WTC11 (cell line): ENCODE measurements at regions not wholly inside any gene's neighbourhood (a gene's known extent, or its start where the extent isn't known, plus 50 kb on each side); places are given as distances from the start of the nearest gene placed in this dataset.

Experiments
- ATAC-seq: fragments of 200-7000 bp; cut with Tn5 transposase; 2 replicates; pipeline ENCODE4 v1.10.0; 2021; ENCODE audit warnings: mild to moderate bottlenecking, moderate library complexity
- CTCF ChIA-PET: fragments of 300-600 bp; sonication (Branson Sonifier 250); formaldehyde crosslinking; loops from one replicate; lab custom pipeline; 2021; ENCODE audit warnings: antibody characterized with exemption; lab: Charles Lee
- POLR2A ChIA-PET: fragments of 350-600 bp; sonication (Branson Sonifier 250); formaldehyde crosslinking; loops from one replicate; lab custom pipeline; 2021; ENCODE audit warnings: antibody characterized with exemption; lab: Charles Lee
- DNase-seq: peaks from one replicate; pipeline ENCODE4 v3.0.0; 2021; ENCODE audit warnings: low spot score
- H3K27ac Mint-ChIP-seq: 2 replicates; pipeline ENCODE4 v1.8.0; 2021; ENCODE audit warnings: mixed read lengths
- H3K27me3 Mint-ChIP-seq: 2 replicates; pipeline ENCODE4 v1.8.0; 2021; ENCODE audit warnings: low read depth, mild to moderate bottlenecking, moderate library complexity, mixed read lengths
- H3K36me3 Mint-ChIP-seq: 2 replicates; pipeline ENCODE4 v1.8.0; 2021; ENCODE audit warnings: mixed read lengths
- H3K4me1 Mint-ChIP-seq: 2 replicates; pipeline ENCODE4 v1.8.0; 2022; ENCODE audit warnings: mixed read lengths
- H3K4me3 Mint-ChIP-seq: 2 replicates; pipeline ENCODE4 v1.8.0; 2021; ENCODE audit warnings: mild to moderate bottlenecking, moderate library complexity, mixed read lengths
- H3K9me3 Mint-ChIP-seq: 2 replicates; pipeline ENCODE4 v1.8.0; 2021; ENCODE audit warnings: mixed read lengths
- AR ChIP-seq: fragments of 250-450 bp; sonication (Bioruptor Pico); IDR thresholded peaks from 2 replicates; pipeline ENCODE4 v1.9.0; 2021; ENCODE audit warnings: mild to moderate bottlenecking
- ARID4B ChIP-seq: sonication (generic); formaldehyde crosslinking; IDR thresholded peaks from 2 replicates; pipeline ENCODE4 v1.8.0; 2023; ENCODE audit warnings: missing genetic modification reagents, mild to moderate bottlenecking, borderline replicate concordance
- ATF1 ChIP-seq: sonication (generic); formaldehyde crosslinking; IDR thresholded peaks from 2 replicates; pipeline ENCODE4 v1.8.1; 2023; ENCODE audit warnings: mild to moderate bottlenecking, moderate library complexity, missing genetic modification reagents
- ATF2 ChIP-seq: sonication (generic); formaldehyde crosslinking; IDR thresholded peaks from 2 replicates; pipeline ENCODE4 v1.8.1; 2022; ENCODE audit warnings: low read depth, missing genetic modification reagents, borderline replicate concordance
- ATF3 ChIP-seq: sonication (generic); formaldehyde crosslinking; conservative IDR thresholded peaks from 2 replicates; pipeline ENCODE4 v1.8.1; 2022; ENCODE audit warnings: mild to moderate bottlenecking, missing genetic modification reagents
- CTCF ChIP-seq: fragments of 200-600 bp; IDR thresholded peaks from 2 replicates; pipeline ENCODE4 v1.8.0; 2022; ENCODE audit warnings: antibody characterized with exemption
- EMX1 ChIP-seq: fragments of 250-450 bp; sonication (Bioruptor Pico); IDR thresholded peaks from 2 replicates; pipeline ENCODE4 v1.8.0; 2021; ENCODE audit warnings: mild to moderate bottlenecking
- ESRRA ChIP-seq: sonication (generic); formaldehyde crosslinking; IDR thresholded peaks from 2 replicates; pipeline ENCODE4 v1.8.1; 2022; ENCODE audit warnings: mild to moderate bottlenecking, missing genetic modification reagents, borderline replicate concordance
- FOXJ3 ChIP-seq: sonication (generic); formaldehyde crosslinking; IDR thresholded peaks from 2 replicates; pipeline ENCODE4 v1.9.0; 2021; ENCODE audit warnings: missing genetic modification reagents, mild to moderate bottlenecking, borderline replicate concordance
- IRF2 ChIP-seq: sonication (generic); formaldehyde crosslinking; IDR thresholded peaks from 2 replicates; pipeline ENCODE4 v1.8.0; 2022; ENCODE audit warnings: low read depth, missing genetic modification reagents, borderline replicate concordance
- MAX ChIP-seq: sonication (generic); formaldehyde crosslinking; IDR thresholded peaks from 2 replicates; pipeline ENCODE4 v1.8.0; 2022; ENCODE audit warnings: mild to moderate bottlenecking, missing genetic modification reagents
- MLX ChIP-seq: sonication (generic); formaldehyde crosslinking; IDR thresholded peaks from 2 replicates; pipeline ENCODE4 v1.8.1; 2023; ENCODE audit warnings: mild to moderate bottlenecking, missing genetic modification reagents, moderate library complexity
- PREB ChIP-seq: sonication (generic); formaldehyde crosslinking; IDR thresholded peaks from 2 replicates; pipeline ENCODE4 v1.8.1; 2022; ENCODE audit warnings: mild to moderate bottlenecking, missing genetic modification reagents, moderate library complexity, borderline replicate concordance
- SP1 ChIP-seq: sonication (generic); formaldehyde crosslinking; conservative IDR thresholded peaks from 2 replicates; pipeline ENCODE4 v1.8.1; 2022; ENCODE audit warnings: missing genetic modification reagents
- TEAD1 ChIP-seq: sonication (generic); formaldehyde crosslinking; IDR thresholded peaks from 2 replicates; pipeline ENCODE4 v1.8.0; 2022; ENCODE audit warnings: mild to moderate bottlenecking, missing genetic modification reagents
- TEAD4 ChIP-seq: sonication (generic); formaldehyde crosslinking; IDR thresholded peaks from 2 replicates; pipeline ENCODE4 v1.8.0; 2022; ENCODE audit warnings: mild to moderate bottlenecking, missing genetic modification reagents
- USF1 ChIP-seq: sonication (generic); formaldehyde crosslinking; IDR thresholded peaks from 2 replicates; pipeline ENCODE4 v1.8.0; 2022; ENCODE audit warnings: mild to moderate bottlenecking, missing genetic modification reagents
- ZBTB43 ChIP-seq: sonication (generic); formaldehyde crosslinking; IDR thresholded peaks from 2 replicates; pipeline ENCODE4 v1.8.1; 2023; ENCODE audit warnings: mild to moderate bottlenecking, missing genetic modification reagents
- ZNF121 ChIP-seq: sonication (generic); formaldehyde crosslinking; IDR thresholded peaks from 2 replicates; pipeline ENCODE4 v1.8.0; 2023; ENCODE audit warnings: missing genetic modification reagents
- ZNF138 ChIP-seq: sonication (generic); formaldehyde crosslinking; conservative IDR thresholded peaks from 2 replicates; pipeline ENCODE4 v1.8.1; 2022; ENCODE audit warnings: mild to moderate bottlenecking, moderate library complexity, missing genetic modification reagents

GRCh38 chr4:158042591-158043030 is 130.2 kb downstream of the GASK1B start (continued):
- TF ChIP-seq ARID4B (no peak), TEAD1 (CRISPR knock-in tag) (no peak), FOXJ3 (no peak), ATF1 (CRISPR knock-in tag) (no peak), MAX (CRISPR knock-in tag) (no peak), ZNF138 (CRISPR knock-in tag) (no peak)
- TF ChIP-seq, all 79 proteins: peak for 0

GRCh38 chr4:158038718-158039117 is 134.1 kb downstream of the GASK1B start:
- ATAC-seq (no peak), DNase-seq (no peak)
- Mint-ChIP-seq H3K27me3 (no peaks in the 10 kb centered on the region), H3K27ac (no peak overlapping the region), H3K9me3 (peaks cover 15% of the 10 kb centered on the region), H3K4me3 (no peak overlapping the region), H3K4me1 (peaks cover 6% of the 10 kb centered on the region), H3K36me3 (no peaks in the 10 kb centered on the region)
- ChIA-PET CTCF (no interaction called here), POLR2A (no interaction called here)
- TF ChIP-seq ZNF121 (CRISPR knock-in tag) = no peak
- no peak for TF ChIP-seq USF1 (CRISPR knock-in tag)
- no peak for TF ChIP-seq ZBTB43
- no peak for TF ChIP-seq AR (CRISPR knock-in tag)
- TF ChIP-seq ATF2 (CRISPR knock-in tag) = no peak
- no peak for TF ChIP-seq ATF3
- TF ChIP-seq TEAD1 (CRISPR knock-in tag) = no peak
- no peak for TF ChIP-seq MLX (CRISPR knock-in tag)
- TF ChIP-seq CTCF = no peak
- TF ChIP-seq FOXJ3 = no peak
- TF ChIP-seq ESRRA (CRISPR knock-in tag) = no peak
- no peak for TF ChIP-seq SP1
- TF ChIP-seq IRF2 (CRISPR knock-in tag) = no peak
- no peak for TF ChIP-seq TEAD4 (CRISPR knock-in tag)
- no peak for TF ChIP-seq EMX1 (CRISPR knock-in tag)
- TF ChIP-seq PREB = no peak
